Peyer's patch (tissue), 4 donors: ENCODE measurements at regions not wholly inside any gene's neighbourhood (a gene's known extent, or its start where the extent isn't known, plus 50 kb on each side); places are given as distances from the start of the nearest gene placed in this dataset.

Source experiments
- POLR2A ChIP-seq, 2 donors: fragments of 450-650 bp; IDR thresholded peaks; one replicate each; pipeline ENCODE4 v1.5.1; 2017; ENCODE audit warnings: antibody characterized with exemption in 2 of 2, mild to moderate bottlenecking in 2 of 2, moderate library complexity in 2 of 2
- TF ChIP-seq, protein P1 (sequence below), 6 experiments: fragments of 450-650 bp in 4 of 6; fragments of 200-600 bp in 2 of 6; sonication (generic) in 1 of 6; IDR thresholded peaks; one replicate each; pipeline ENCODE4 v1.5.1; 2017 to 2019; ENCODE audit warnings: antibody characterized with exemption in 6 of 6, mild to moderate bottlenecking in 3 of 6, moderate library complexity in 1 of 6

- TF ChIP-seq, protein P1, sequence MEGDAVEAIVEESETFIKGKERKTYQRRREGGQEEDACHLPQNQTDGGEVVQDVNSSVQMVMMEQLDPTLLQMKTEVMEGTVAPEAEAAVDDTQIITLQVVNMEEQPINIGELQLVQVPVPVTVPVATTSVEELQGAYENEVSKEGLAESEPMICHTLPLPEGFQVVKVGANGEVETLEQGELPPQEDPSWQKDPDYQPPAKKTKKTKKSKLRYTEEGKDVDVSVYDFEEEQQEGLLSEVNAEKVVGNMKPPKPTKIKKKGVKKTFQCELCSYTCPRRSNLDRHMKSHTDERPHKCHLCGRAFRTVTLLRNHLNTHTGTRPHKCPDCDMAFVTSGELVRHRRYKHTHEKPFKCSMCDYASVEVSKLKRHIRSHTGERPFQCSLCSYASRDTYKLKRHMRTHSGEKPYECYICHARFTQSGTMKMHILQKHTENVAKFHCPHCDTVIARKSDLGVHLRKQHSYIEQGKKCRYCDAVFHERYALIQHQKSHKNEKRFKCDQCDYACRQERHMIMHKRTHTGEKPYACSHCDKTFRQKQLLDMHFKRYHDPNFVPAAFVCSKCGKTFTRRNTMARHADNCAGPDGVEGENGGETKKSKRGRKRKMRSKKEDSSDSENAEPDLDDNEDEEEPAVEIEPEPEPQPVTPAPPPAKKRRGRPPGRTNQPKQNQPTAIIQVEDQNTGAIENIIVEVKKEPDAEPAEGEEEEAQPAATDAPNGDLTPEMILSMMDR (IDR thresholded peaks at IDR 0.05): no peak
- TF ChIP-seq POLR2A (IDR thresholded peaks at IDR 0.05): no peak
These were observed 131.6 kb upstream of the TENM3 start for GRCh38 chr4:182111586-182111985.
